Neural crest cell (in vitro differentiated cells): ENCODE measurements at regions not wholly inside any gene's neighbourhood (a gene's known extent, or its start where the extent isn't known, plus 50 kb on each side); places are given as distances from the start of the nearest gene placed in this dataset.

Experiments used
- DNase-seq: peaks from one replicate; pipeline ENCODE4 v3.0.0; 2021; ENCODE audit warnings: low read depth, mixed read lengths, low spot score
- H3K27ac Mint-ChIP-seq: one replicate; pipeline ENCODE4 v1.8.0; 2021; ENCODE audit warnings: mild to moderate bottlenecking, mixed read lengths; ENCODE audit not compliant: unreplicated experiment
- H3K27me3 Mint-ChIP-seq: 2 replicates; pipeline ENCODE4 v1.8.0; 2021; ENCODE audit warnings: low read depth, mild to moderate bottlenecking, mixed read lengths
- H3K36me3 Mint-ChIP-seq: 2 replicates; pipeline ENCODE4 v1.8.0; 2021; ENCODE audit warnings: low read depth, mild to moderate bottlenecking, mixed read lengths
- H3K4me1 Mint-ChIP-seq: 2 replicates; pipeline ENCODE4 v1.8.0; 2021; ENCODE audit warnings: mixed read lengths
- H3K4me3 Mint-ChIP-seq: one replicate; pipeline ENCODE4 v1.8.0; 2021; ENCODE audit warnings: mild to moderate bottlenecking, mixed read lengths
- H3K9me3 Mint-ChIP-seq: 2 replicates; pipeline ENCODE4 v1.8.0; 2021; ENCODE audit warnings: mixed read lengths
- TF ChIP-seq, protein P1 (sequence below): fragments of 200-600 bp; sonication (generic); conservative IDR thresholded peaks from 2 replicates; pipeline ENCODE4 v1.5.0; 2021; ENCODE audit warnings: antibody characterized with exemption, mild to moderate bottlenecking

DNA sequence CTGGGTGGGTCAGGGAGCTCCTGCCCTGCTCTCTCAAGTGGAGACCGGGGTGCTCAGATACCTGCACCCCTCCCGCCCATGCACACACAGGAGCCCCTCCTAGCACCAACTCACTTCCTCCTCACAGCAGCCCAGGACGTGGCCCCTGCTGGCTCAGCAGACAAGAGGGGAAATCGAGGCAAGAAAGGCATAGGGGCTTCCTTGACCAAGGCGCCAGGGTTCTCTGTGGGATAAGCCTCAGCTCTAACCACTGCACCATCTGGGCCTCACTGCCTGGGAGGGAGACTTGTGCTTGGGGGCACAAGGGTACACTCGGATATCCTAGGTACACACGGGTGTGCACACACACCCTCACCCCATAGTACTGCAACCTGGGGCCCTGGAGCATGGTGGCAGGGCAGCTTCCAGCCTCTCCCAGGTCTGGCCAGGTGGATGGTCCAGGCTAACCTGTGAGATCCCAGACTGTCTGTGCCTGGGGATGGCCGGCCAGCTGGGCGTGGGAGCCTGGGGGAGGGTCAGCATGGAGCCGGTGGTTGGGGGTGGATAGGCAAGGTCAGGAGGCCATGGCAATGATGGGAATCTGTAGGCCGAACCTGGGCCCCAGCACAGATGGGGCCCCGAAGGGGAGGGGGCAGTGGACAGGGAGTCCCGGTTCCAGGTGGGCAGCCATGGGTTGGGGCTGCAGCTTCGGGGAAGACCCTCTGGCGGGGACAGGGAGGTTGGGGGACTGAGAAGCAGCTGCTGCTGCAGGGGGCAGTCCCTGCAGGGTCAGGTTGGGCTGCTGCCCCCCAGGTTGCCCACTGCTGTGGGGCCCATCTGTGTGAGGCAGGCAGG, 312.4 kb downstream of the TMEM121 start:
- peaks cover 10% of the 10 kb centered on the region for H3K36me3 Mint-ChIP-seq
- H3K27ac Mint-ChIP-seq, result no peak overlapping the region
- no peaks in the 10 kb centered on the region for H3K4me1 Mint-ChIP-seq
- TF ChIP-seq, protein P1, sequence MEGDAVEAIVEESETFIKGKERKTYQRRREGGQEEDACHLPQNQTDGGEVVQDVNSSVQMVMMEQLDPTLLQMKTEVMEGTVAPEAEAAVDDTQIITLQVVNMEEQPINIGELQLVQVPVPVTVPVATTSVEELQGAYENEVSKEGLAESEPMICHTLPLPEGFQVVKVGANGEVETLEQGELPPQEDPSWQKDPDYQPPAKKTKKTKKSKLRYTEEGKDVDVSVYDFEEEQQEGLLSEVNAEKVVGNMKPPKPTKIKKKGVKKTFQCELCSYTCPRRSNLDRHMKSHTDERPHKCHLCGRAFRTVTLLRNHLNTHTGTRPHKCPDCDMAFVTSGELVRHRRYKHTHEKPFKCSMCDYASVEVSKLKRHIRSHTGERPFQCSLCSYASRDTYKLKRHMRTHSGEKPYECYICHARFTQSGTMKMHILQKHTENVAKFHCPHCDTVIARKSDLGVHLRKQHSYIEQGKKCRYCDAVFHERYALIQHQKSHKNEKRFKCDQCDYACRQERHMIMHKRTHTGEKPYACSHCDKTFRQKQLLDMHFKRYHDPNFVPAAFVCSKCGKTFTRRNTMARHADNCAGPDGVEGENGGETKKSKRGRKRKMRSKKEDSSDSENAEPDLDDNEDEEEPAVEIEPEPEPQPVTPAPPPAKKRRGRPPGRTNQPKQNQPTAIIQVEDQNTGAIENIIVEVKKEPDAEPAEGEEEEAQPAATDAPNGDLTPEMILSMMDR, result no peak
- H3K4me3 Mint-ChIP-seq, result no peak overlapping the region
- DNase-seq, result no peak
- peaks cover 12% of the 10 kb centered on the region for H3K9me3 Mint-ChIP-seq
- no peaks in the 10 kb centered on the region for H3K27me3 Mint-ChIP-seq

GRCh38 chr14:105839425-105840265, 313.3 kb downstream of the TMEM121 start:
- H3K27me3 Mint-ChIP-seq, result no peaks in the 10 kb centered on the region
- H3K4me1 Mint-ChIP-seq, result no peaks in the 10 kb centered on the region
- peaks cover 10% of the 10 kb centered on the region for H3K36me3 Mint-ChIP-seq
- H3K27ac Mint-ChIP-seq, result no peak overlapping the region
- TF ChIP-seq, protein P1, result no peak
- DNase-seq, result no peak
- H3K4me3 Mint-ChIP-seq, result no peak overlapping the region
- H3K9me3 Mint-ChIP-seq, result peaks cover 12% of the 10 kb centered on the region

- TF ChIP-seq, protein P1, result no peak
- Mint-ChIP-seq H3K27ac (no peak overlapping the region), H3K4me3 (no peak overlapping the region), H3K36me3 (peaks cover 10% of the 10 kb centered on the region), H3K4me1 (no peaks in the 10 kb centered on the region), H3K27me3 (no peaks in the 10 kb centered on the region), H3K9me3 (peaks cover 12% of the 10 kb centered on the region)
- DNase-seq, result no peak
These were observed 314.1 kb downstream of the TMEM121 start for GRCh38 chr14:105840266-105841021.

GRCh38 chr14:105841022-105842009, 314.9 kb downstream of the TMEM121 start:
- Mint-ChIP-seq H3K36me3 (peaks cover 10% of the 10 kb centered on the region), H3K4me3 (no peak overlapping the region), H3K27me3 (no peaks in the 10 kb centered on the region), H3K9me3 (peaks cover 10% of the 10 kb centered on the region), H3K27ac (no peak overlapping the region), H3K4me1 (no peaks in the 10 kb centered on the region)
- DNase-seq, result no peak
- TF ChIP-seq, protein P1, result no peak
